HepG2 (cell line): ENCODE measurements at regions not wholly inside any gene's neighbourhood (a gene's known extent, or its start where the extent isn't known, plus 50 kb on each side); places are given as distances from the start of the nearest gene placed in this dataset.

Source experiments
- ATAC-seq: fragments of 200-7000 bp; cut with Tn5 transposase; 3 replicates; pipeline ENCODE4 v1.9.1; 2020; ENCODE audit warnings: mild to moderate bottlenecking, moderate library complexity
- BruUV-seq: library from RNA; stranded (reverse); fragments of 400-500 nt; replicated peaks from 2 replicates; lab custom pipeline; 2021; lab: Mats Ljungman, UMichigan
- CTCF ChIA-PET: fragments of 300-600 bp; formaldehyde crosslinking; extraction: SDS; loops from one replicate; lab custom pipeline; 2021; ENCODE audit warnings: low total read pairs, inconsistent platforms, low intra/inter-chr PET ratio; lab: Yijun Ruan, JAX
- POLR2A ChIA-PET: fragments of 350-600 bp; sonication (Branson Sonifier 250); formaldehyde crosslinking; loops from one replicate; lab custom pipeline; 2020; ENCODE audit warnings: antibody characterized with exemption, inconsistent platforms; lab: Yijun Ruan, JAX
- DNase-seq: peaks from one replicate; pipeline ENCODE4 v3.0.0-alpha.2; 2015; ENCODE audit warnings: low spot score
- FAIRE-seq: peaks from 3 replicates; lab custom pipeline; 2011; peaks lifted over from hg19 to GRCh38; lab: Jason Lieb, UNC
- H2AFZ ChIP-seq: one replicate; pipeline ENCODE4 v1.6.1; 2011; ENCODE audit warnings: low read length, inconsistent platforms
- H3K27ac ChIP-seq: fragments of 300-600 bp; 3 replicates; pipeline ENCODE4 v1.8.0; 2011; ENCODE audit warnings: mixed run types, mild to moderate bottlenecking, mixed read lengths, low read length, inconsistent platforms; ENCODE audit not compliant: insufficient read depth; ENCODE audit errors: extremely low read length
- H3K27me3 ChIP-seq, 2 experiments: fragments of 200-600 bp in 1 of 2; 2 replicates in 1 of 2; 3 replicates in 1 of 2; pipeline versions ENCODE4 v1.6.0 to v1.8.0; 2011; ENCODE audit warnings: low read length in 2 of 2, mild to moderate bottlenecking in 2 of 2, moderate library complexity in 2 of 2, inconsistent platforms in 1 of 2; ENCODE audit not compliant: insufficient read depth in 2 of 2, control insufficient read depth in 1 of 2
- H3K36me3 ChIP-seq, 2 experiments: fragments of 200-600 bp in 1 of 2; replicated peaks in 1 of 2; 2 replicates in 1 of 2; 3 replicates in 1 of 2; pipeline versions ENCODE4 v1.5.1 to v1.8.0; 2011; ENCODE audit warnings: low read length in 2 of 2, inconsistent platforms in 1 of 2; ENCODE audit not compliant: insufficient read depth in 2 of 2, control insufficient read depth in 1 of 2
- H3K4me1 ChIP-seq: 2 replicates; pipeline ENCODE4 v1.5.1; 2012; ENCODE audit warnings: low read length, inconsistent platforms; ENCODE audit not compliant: insufficient read depth
- H3K4me2 ChIP-seq: 2 replicates; pipeline ENCODE4 v1.6.0; 2011; ENCODE audit warnings: low read depth, low read length, inconsistent platforms
- H3K4me3 ChIP-seq, 3 experiments: fragments of 200-600 bp in 1 of 3; sonication (generic), shearing (Covaris generic) in 1 of 3; replicated peaks in 1 of 3; 2 replicates each; pipeline ENCODE4 v1.5.1; 2011 to 2016; ENCODE audit warnings: low read length in 3 of 3, inconsistent platforms in 2 of 3, low read depth in 2 of 3, mild to moderate bottlenecking in 2 of 3, control low read depth in 1 of 3, mixed read lengths in 1 of 3; ENCODE audit not compliant: insufficient read depth in 1 of 3
- H3K79me2 ChIP-seq: one replicate; pipeline ENCODE4 v1.6.1; 2011; ENCODE audit warnings: low read length, inconsistent platforms; ENCODE audit not compliant: insufficient read depth
- H3K9ac ChIP-seq: 2 replicates; pipeline ENCODE4 v1.6.0; 2011; ENCODE audit warnings: mild to moderate bottlenecking, low read depth, low read length, inconsistent platforms; ENCODE audit not compliant: insufficient read depth
- H3K9me3 ChIP-seq: 2 replicates; pipeline ENCODE4 v1.5.1; 2012; ENCODE audit warnings: mild to moderate bottlenecking, low read length
- H4K20me1 ChIP-seq: 2 replicates; pipeline ENCODE4 v1.6.0; 2011; ENCODE audit warnings: inconsistent platforms, mild to moderate bottlenecking, low read length, moderate library complexity; ENCODE audit not compliant: insufficient read depth
- GABPB1 ChIP-seq: IDR thresholded peaks from 2 replicates; pipeline ENCODE4 v1.6.1; 2016; ENCODE audit warnings: mild to moderate bottlenecking, missing genetic modification reagents, moderate library complexity, missing compliant biosample characterization
- HCFC1 ChIP-seq: fragments of 150-350 bp; IDR thresholded peaks from 2 replicates; pipeline ENCODE4 v1.6.1; 2014; ENCODE audit warnings: low read depth, low read length
- KLF11 ChIP-seq: IDR thresholded peaks from 2 replicates; pipeline ENCODE4 v1.6.1; 2016; ENCODE audit warnings: missing compliant biosample characterization
- MEF2D ChIP-seq: sonication (generic); formaldehyde crosslinking; IDR thresholded peaks from 2 replicates; pipeline ENCODE4 v1.5.1; 2020; ENCODE audit warnings: mild to moderate bottlenecking, missing genetic modification reagents
- REL ChIP-seq: sonication (generic); formaldehyde crosslinking; conservative IDR thresholded peaks from 2 replicates; pipeline ENCODE4 v1.8.0; 2022; ENCODE audit warnings: mild to moderate bottlenecking, missing genetic modification reagents, moderate library complexity
- RNF2 ChIP-seq: fragments of 450-650 bp; conservative IDR thresholded peaks from 2 replicates; pipeline ENCODE4 v1.6.1; 2016; ENCODE audit warnings: low read depth
- SMARCC2 ChIP-seq: fragments of 450-650 bp; IDR thresholded peaks from 2 replicates; pipeline ENCODE4 v1.6.1; 2017; ENCODE audit warnings: antibody characterized with exemption, mild to moderate bottlenecking
- SP1 ChIP-seq, 2 experiments: fragments of 450-650 bp in 1 of 2; sonication (generic) in 1 of 2; formaldehyde crosslinking in 1 of 2; IDR thresholded peaks; 2 replicates each; pipeline versions ENCODE4 v1.4.0 to v1.6.1; 2016 to 2020; ENCODE audit warnings: missing genetic modification reagents in 1 of 2
- STAG1 ChIP-seq: sonication (generic); formaldehyde crosslinking; IDR thresholded peaks from 2 replicates; pipeline ENCODE4 v1.4.0; 2020; ENCODE audit warnings: missing genetic modification reagents
- YEATS4 ChIP-seq: sonication (generic); formaldehyde crosslinking; IDR thresholded peaks from 2 replicates; pipeline ENCODE4 v1.4.0; 2020; ENCODE audit warnings: missing genetic modification reagents, borderline replicate concordance
- ZNF101 ChIP-seq: sonication (generic); formaldehyde crosslinking; IDR thresholded peaks from 2 replicates; pipeline ENCODE4 v1.4.0; 2020; ENCODE audit warnings: mild to moderate bottlenecking, low read depth, missing genetic modification reagents, borderline replicate concordance
- ZNF883 ChIP-seq: sonication (generic); formaldehyde crosslinking; IDR thresholded peaks from 2 replicates; pipeline ENCODE4 v1.5.1; 2020; ENCODE audit warnings: mild to moderate bottlenecking, missing genetic modification reagents; ENCODE audit errors: not compliant biosample characterization
- WGBS: methylation state at CpG from one replicate; pipeline ENCODE4 v1.1.6; 2017; ENCODE audit warnings: low lambda C conversion rate; 5-methylcytosine and 5-hydroxymethylcytosine counted together
- in situ Hi-C: cut with HindIII; loops from 2 replicates; pipeline ENCODE4 v1.10.0; 2017; ENCODE audit warnings: low pct_unique_long_range_greater_than_20kb; ENCODE audit not compliant: extremely low pct_ligation_motif_present
- intact Hi-C: fragments of 100-400 bp; cut with micrococcal nuclease; formaldehyde crosslinking; loops from one replicate; pipeline ENCODE4 v1.10.0; 2022; ENCODE audit not compliant: unreplicated experiment
- TF ChIP-seq, protein P1 (sequence below): sonication (generic); formaldehyde crosslinking; IDR thresholded peaks from 2 replicates; pipeline ENCODE4 v1.8.1; 2023; ENCODE audit warnings: missing genetic modification reagents, inconsistent platforms, borderline replicate concordance
- TF ChIP-seq, protein P2 (sequence below): IDR thresholded peaks from 2 replicates; pipeline ENCODE4 v1.6.1; 2016; ENCODE audit warnings: low read depth
- TF ChIP-seq, protein P3 (sequence below): sonication (generic); formaldehyde crosslinking; IDR thresholded peaks from 2 replicates; pipeline ENCODE4 v1.4.0; 2020; ENCODE audit warnings: missing genetic modification reagents

DNA sequence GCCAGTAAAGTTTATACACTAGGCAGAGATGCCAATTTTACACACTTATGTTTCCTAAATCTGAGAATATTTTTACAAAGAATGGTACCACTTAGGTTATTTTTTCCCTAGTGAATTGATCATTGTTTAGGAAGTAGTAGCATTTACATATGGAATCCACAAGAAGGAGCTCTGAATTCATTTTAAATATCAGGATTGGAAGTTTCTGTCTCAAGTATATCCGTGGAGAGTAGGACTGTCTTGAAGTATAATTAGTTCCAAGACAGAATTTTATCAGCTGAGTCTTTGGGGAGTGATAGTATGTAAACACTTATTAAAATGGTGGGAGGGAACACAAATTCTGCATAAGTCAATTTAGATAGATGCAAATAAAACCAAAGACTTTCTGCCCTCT lies 82.3 kb upstream of the FAM98A start:
- in situ Hi-C loops: no loop called here
- Histone ChIP-seq H3K9ac (no peak overlapping the region), H3K4me3 (no peak overlapping the region), H3K79me2 (no peaks in the 10 kb centered on the region), H3K27ac (no peak overlapping the region), H2AFZ (no peak overlapping the region), H3K9me3 (peaks cover 6% of the 10 kb centered on the region; the same call in 1 of the 2 replicates), H3K27me3 (no peaks in the 10 kb centered on the region), H3K4me1 (no peaks in the 10 kb centered on the region), H3K36me3 (no peaks in the 10 kb centered on the region), H4K20me1 (no peaks in the 10 kb centered on the region), H3K4me2 (no peak overlapping the region)
- WGBS: 0% methylated on average over 1 of the region's 1 CpG
- TF ChIP-seq SP1 (IDR thresholded peaks at IDR 0.05) (no peak), SP1 (CRISPR knock-in tag; IDR thresholded peaks at IDR 0.05) (no peak), SMARCC2 (no peak), STAG1 (0 out of 2 replicates have a peak, but pooled peaks have one; percentile 8)
- no TSS peak for BruUV-seq
- ATAC-seq (no peak), FAIRE-seq (peak; percentile 34), DNase-seq (no peak)
- intact Hi-C loops: no loop called here
- ChIA-PET CTCF (no interaction called here), POLR2A (no interaction called here)

DNA sequence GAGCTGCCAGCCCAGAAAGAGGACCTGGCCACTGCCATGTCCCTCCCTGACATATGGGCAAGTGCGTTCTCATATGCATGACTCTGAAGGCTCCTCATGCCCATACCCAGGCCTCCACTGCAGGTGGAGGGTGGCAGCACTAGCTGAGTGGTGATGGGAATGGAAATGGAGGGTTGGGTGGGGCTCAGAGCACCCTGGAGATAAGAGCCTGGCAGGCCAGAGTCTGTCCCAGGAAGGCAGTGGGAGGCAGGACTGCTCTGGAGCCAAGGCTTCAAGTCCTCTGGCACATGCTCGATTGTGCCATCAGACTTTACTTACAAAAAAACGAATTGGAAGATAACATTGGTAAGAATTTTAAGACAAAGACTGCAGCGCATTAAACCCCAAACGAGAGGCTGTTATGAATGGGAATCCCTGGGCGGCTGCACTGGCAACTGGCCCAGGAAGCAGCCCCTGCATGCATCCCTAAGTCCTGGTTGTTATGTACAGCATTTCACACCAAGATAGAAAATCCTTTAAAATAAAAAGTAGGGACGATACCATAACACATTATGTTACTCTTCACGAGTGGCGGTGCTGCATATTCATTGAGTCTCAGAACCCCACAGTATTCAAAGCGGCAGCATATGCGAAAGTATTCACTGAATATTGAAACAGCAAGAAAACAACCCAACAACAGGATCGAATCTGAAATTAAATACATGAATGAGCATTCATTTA lies 81.7 kb upstream of the FAM98A start:
- no peaks in the 10 kb centered on the region for H3K36me3 ChIP-seq
- ChIA-PET CTCF (no interaction called here), POLR2A (no interaction called here)
- in situ Hi-C loops (no loop called here), intact Hi-C loops (no loop called here)
- no peak overlapping the region for H3K27ac ChIP-seq
- H4K20me1 ChIP-seq: no peaks in the 10 kb centered on the region
- ATAC-seq (no peak), DNase-seq (no peak), FAIRE-seq (no peak)
- H3K4me2 ChIP-seq: no peak overlapping the region
- no peaks in the 10 kb centered on the region for H3K79me2 ChIP-seq
- no peak overlapping the region for H2AFZ ChIP-seq
- no peaks in the 10 kb centered on the region for H3K4me1 ChIP-seq
- no peak overlapping the region for H3K9ac ChIP-seq
- 29% methylated on average over 12 of the region's 12 CpGs for WGBS
- no peaks in the 10 kb centered on the region for H3K27me3 ChIP-seq
- no TSS peak for BruUV-seq
- H3K4me3 ChIP-seq: no peak overlapping the region
- H3K9me3 ChIP-seq: peaks cover 6% of the 10 kb centered on the region; the same call in 1 of the 2 replicates
- no peak for TF ChIP-seq RNF2
- no peak for TF ChIP-seq ZNF883 (CRISPR knock-in tag)
- no peak for TF ChIP-seq GABPB1 (CRISPR knock-in tag)
- TF ChIP-seq, protein P1, sequence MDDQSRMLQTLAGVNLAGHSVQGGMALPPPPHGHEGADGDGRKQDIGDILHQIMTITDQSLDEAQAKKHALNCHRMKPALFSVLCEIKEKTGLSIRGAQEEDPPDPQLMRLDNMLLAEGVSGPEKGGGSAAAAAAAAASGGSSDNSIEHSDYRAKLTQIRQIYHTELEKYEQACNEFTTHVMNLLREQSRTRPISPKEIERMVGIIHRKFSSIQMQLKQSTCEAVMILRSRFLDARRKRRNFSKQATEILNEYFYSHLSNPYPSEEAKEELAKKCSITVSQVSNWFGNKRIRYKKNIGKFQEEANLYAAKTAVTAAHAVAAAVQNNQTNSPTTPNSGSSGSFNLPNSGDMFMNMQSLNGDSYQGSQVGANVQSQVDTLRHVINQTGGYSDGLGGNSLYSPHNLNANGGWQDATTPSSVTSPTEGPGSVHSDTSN (CRISPR knock-in tag): no peak
- no peak for TF ChIP-seq YEATS4 (CRISPR knock-in tag)
- TF ChIP-seq MEF2D (CRISPR knock-in tag): no peak
- TF ChIP-seq ZNF101: no peak
- no peak for TF ChIP-seq KLF11 (CRISPR knock-in tag)
- TF ChIP-seq REL (CRISPR knock-in tag): no peak
- TF ChIP-seq, protein P2, sequence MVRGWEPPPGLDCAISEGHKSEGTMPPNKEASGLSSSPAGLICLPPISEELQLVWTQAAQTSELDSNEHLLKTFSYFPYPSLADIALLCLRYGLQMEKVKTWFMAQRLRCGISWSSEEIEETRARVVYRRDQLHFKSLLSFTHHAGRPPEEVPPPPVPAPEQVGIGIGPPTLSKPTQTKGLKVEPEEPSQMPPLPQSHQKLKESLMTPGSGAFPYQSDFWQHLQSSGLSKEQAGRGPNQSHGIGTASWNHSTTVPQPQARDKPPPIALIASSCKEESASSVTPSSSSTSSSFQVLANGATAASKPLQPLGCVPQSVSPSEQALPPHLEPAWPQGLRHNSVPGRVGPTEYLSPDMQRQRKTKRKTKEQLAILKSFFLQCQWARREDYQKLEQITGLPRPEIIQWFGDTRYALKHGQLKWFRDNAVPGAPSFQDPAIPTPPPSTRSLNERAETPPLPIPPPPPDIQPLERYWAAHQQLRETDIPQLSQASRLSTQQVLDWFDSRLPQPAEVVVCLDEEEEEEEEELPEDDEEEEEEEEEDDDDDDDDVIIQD (CRISPR knock-in tag): no peak
- no peak for TF ChIP-seq HCFC1
- TF ChIP-seq, protein P3, sequence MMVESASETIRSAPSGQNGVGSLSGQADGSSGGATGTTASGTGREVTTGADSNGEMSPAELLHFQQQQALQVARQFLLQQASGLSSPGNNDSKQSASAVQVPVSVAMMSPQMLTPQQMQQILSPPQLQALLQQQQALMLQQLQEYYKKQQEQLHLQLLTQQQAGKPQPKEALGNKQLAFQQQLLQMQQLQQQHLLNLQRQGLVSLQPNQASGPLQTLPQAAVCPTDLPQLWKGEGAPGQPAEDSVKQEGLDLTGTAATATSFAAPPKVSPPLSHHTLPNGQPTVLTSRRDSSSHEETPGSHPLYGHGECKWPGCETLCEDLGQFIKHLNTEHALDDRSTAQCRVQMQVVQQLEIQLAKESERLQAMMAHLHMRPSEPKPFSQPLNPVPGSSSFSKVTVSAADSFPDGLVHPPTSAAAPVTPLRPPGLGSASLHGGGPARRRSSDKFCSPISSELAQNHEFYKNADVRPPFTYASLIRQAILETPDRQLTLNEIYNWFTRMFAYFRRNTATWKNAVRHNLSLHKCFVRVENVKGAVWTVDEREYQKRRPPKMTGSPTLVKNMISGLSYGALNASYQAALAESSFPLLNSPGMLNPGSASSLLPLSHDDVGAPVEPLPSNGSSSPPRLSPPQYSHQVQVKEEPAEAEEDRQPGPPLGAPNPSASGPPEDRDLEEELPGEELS (CRISPR knock-in tag): no peak
